HCT116 (cell line): ENCODE measurements at regions not wholly inside any gene's neighbourhood (a gene's known extent, or its start where the extent isn't known, plus 50 kb on each side); places are given as distances from the start of the nearest gene placed in this dataset.

Experiments used
- ATAC-seq: fragments of 200-7000 bp; cut with Tn5 transposase; 2 replicates; pipeline ENCODE4 v1.9.1; 2020; ENCODE audit warnings: mild to moderate bottlenecking, moderate library complexity
- BruUV-seq: library from RNA; stranded (reverse); fragments of 400-500 nt; replicated peaks from 2 replicates; lab custom pipeline; 2021; lab: Mats Ljungman, UMichigan
- CTCF ChIA-PET: fragments of 300-600 bp; sonication (Branson Sonifier 250); formaldehyde crosslinking; loops from one replicate; lab custom pipeline; 2021; ENCODE audit warnings: antibody characterized with exemption; lab: Charles Lee
- POLR2A ChIA-PET: fragments of 300-600, 350-600 bp; sonication (Branson Sonifier 250); formaldehyde crosslinking; loops from one replicate; lab custom pipeline; 2021; ENCODE audit warnings: antibody characterized with exemption; lab: Charles Lee
- RAD21 ChIA-PET, 2 experiments: fragments of 300-600 bp; sonication (Branson Sonifier 250); formaldehyde crosslinking; loops; one replicate each; lab custom pipeline; 2023; ENCODE audit warnings: low total read pairs in 2 of 2; ENCODE audit not compliant: uncharacterized antibody in 2 of 2, unreplicated experiment in 2 of 2, low non-redundant PET in 1 of 2; lab: Charles Lee
- DNase-seq: peaks from one replicate; pipeline ENCODE4 v3.0.0-alpha.2; 2010; ENCODE audit warnings: low read depth, low spot score
- H2AFZ ChIP-seq: fragments of 200-600 bp; shearing (Covaris generic), sonication (generic); 2 replicates; pipeline ENCODE4 v1.6.1; 2017; ENCODE audit warnings: low read depth, mixed run types, mixed read lengths, antibody characterized with exemption, low read length; ENCODE audit not compliant: poor library complexity, severe bottlenecking
- H3K27ac ChIP-seq: 2 replicates; pipeline ENCODE4 v1.5.1; 2012; ENCODE audit warnings: low read depth, low read length
- H3K27me3 ChIP-seq: fragments of 200-600 bp; sonication (generic); 2 replicates; pipeline ENCODE4 v1.6.1; 2016; ENCODE audit warnings: mixed run types, low read length, mixed read lengths; ENCODE audit not compliant: insufficient read depth
- H3K36me3 ChIP-seq, 2 experiments: fragments of 200-500 bp in 1 of 2; fragments of 200-600 bp in 1 of 2; sonication (Bioruptor generic) in 1 of 2; sonication (generic) in 1 of 2; 2 replicates each; pipeline versions ENCODE4 v1.5.1 to v1.6.1; 2014 to 2016; ENCODE audit warnings: low read length in 2 of 2, inconsistent platforms in 1 of 2, mixed read lengths in 1 of 2, mixed run types in 1 of 2; ENCODE audit not compliant: insufficient read depth in 2 of 2, control insufficient read depth in 1 of 2
- H3K4me1 ChIP-seq, 2 experiments: fragments of 200-600 bp in 1 of 2; sonication (generic) in 1 of 2; 2 replicates each; pipeline versions ENCODE4 v1.5.1 to v1.6.1; 2012 to 2017; ENCODE audit warnings: low read length in 2 of 2, inconsistent platforms in 1 of 2, mild to moderate bottlenecking in 1 of 2, mixed read lengths in 1 of 2, mixed run types in 1 of 2, moderate library complexity in 1 of 2; ENCODE audit not compliant: insufficient read depth in 2 of 2, control insufficient read depth in 1 of 2
- H3K4me2 ChIP-seq: fragments of 200-600 bp; sonication (generic); 2 replicates; pipeline ENCODE4 v1.6.1; 2017; ENCODE audit warnings: mixed run types, low read length, mixed read lengths
- H3K4me3 ChIP-seq, 2 experiments: fragments of 200-600 bp in 1 of 2; sonication (generic) in 1 of 2; replicated peaks in 1 of 2; 2 replicates each; pipeline ENCODE4 v1.5.1; 2011 to 2016; ENCODE audit warnings: low read length in 2 of 2, control low read depth in 1 of 2, low read depth in 1 of 2, mild to moderate bottlenecking in 1 of 2, mixed read lengths in 1 of 2, mixed run types in 1 of 2
- H3K79me2 ChIP-seq: fragments of 200-600 bp; sonication (generic); 2 replicates; pipeline ENCODE4 v1.6.1; 2017; ENCODE audit warnings: mild to moderate bottlenecking, mixed run types, low read length, moderate library complexity, mixed read lengths; ENCODE audit not compliant: insufficient read depth
- H3K9ac ChIP-seq: fragments of 200-600 bp; sonication (generic); 2 replicates; pipeline ENCODE4 v1.6.1; 2016; ENCODE audit warnings: low read length, mixed read lengths
- H3K9me2 ChIP-seq: fragments of 200-600 bp; sonication (generic), shearing (Covaris generic); 2 replicates; pipeline ENCODE4 v1.6.1; 2017; ENCODE audit warnings: mixed run types, mild to moderate bottlenecking, moderate library complexity; ENCODE audit not compliant: insufficient read depth
- H3K9me3 ChIP-seq, 2 experiments: fragments of 200-500 bp in 1 of 2; fragments of 200-600 bp in 1 of 2; sonication (Bioruptor generic) in 1 of 2; sonication (generic) in 1 of 2; 2 replicates each; pipeline ENCODE4 v1.6.1; 2014 to 2017; ENCODE audit warnings: low read length in 2 of 2, mixed read lengths in 2 of 2, inconsistent platforms in 1 of 2, low read depth in 1 of 2, mild to moderate bottlenecking in 1 of 2, mixed run types in 1 of 2, moderate library complexity in 1 of 2; ENCODE audit not compliant: control insufficient read depth in 1 of 2, insufficient read depth in 1 of 2
- H4K20me1 ChIP-seq: fragments of 200-600 bp; sonication (generic), shearing (Covaris generic); 2 replicates; pipeline ENCODE4 v1.6.1; 2017; ENCODE audit warnings: mixed run types, mild to moderate bottlenecking, moderate library complexity; ENCODE audit not compliant: insufficient read depth
- ATF3 ChIP-seq: IDR thresholded peaks from 2 replicates; pipeline ENCODE4 v1.6.1; 2012
- ELF1 ChIP-seq: IDR thresholded peaks from 2 replicates; pipeline ENCODE4 v1.6.1; 2012; ENCODE audit warnings: low read depth, borderline replicate concordance
- EZH2 ChIP-seq: fragments of 200-600 bp; sonication (generic); IDR thresholded peaks from 2 replicates; pipeline ENCODE4 v1.6.1; 2017; ENCODE audit warnings: antibody characterized with exemption, mixed run types
- EZH2phosphoT487 ChIP-seq: fragments of 200-600 bp; IDR thresholded peaks from 2 replicates; pipeline ENCODE4 v1.6.1; 2018; ENCODE audit warnings: antibody characterized with exemption, borderline replicate concordance
- FOSL1 ChIP-seq: IDR thresholded peaks from 2 replicates; pipeline ENCODE4 v1.6.1; 2012; ENCODE audit warnings: low read depth
- JUND ChIP-seq: IDR thresholded peaks from 2 replicates; pipeline ENCODE4 v1.6.1; 2012
- POLR2AphosphoS5 ChIP-seq: IDR thresholded peaks from 2 replicates; pipeline ENCODE4 v1.6.1; 2011; ENCODE audit warnings: mild to moderate bottlenecking, low read depth, low read length, moderate library complexity
- RAD21 ChIP-seq: IDR thresholded peaks from 2 replicates; pipeline ENCODE4 v1.6.1; 2012; ENCODE audit warnings: low read depth, mild to moderate bottlenecking
- REST ChIP-seq: IDR thresholded peaks from 2 replicates; pipeline ENCODE4 v1.6.1; 2012; ENCODE audit warnings: low read depth
- SIN3A ChIP-seq: IDR thresholded peaks from 2 replicates; pipeline ENCODE4 v1.6.1; 2012; ENCODE audit warnings: low read depth
- TCF7L2 ChIP-seq: IDR thresholded peaks from 2 replicates; pipeline ENCODE4 v1.7.0; 2011; ENCODE audit warnings: borderline replicate concordance, inconsistent platforms; ENCODE audit not compliant: insufficient read depth, insufficient read length; ENCODE audit errors: extremely low read depth
- YY1 ChIP-seq: IDR thresholded peaks from 2 replicates; pipeline ENCODE4 v1.6.1; 2011; ENCODE audit warnings: low read length, low read depth, moderate library complexity, mild to moderate bottlenecking; ENCODE audit not compliant: insufficient replicate concordance; ENCODE audit errors: extremely low read depth
- ZFX ChIP-seq: fragments of 450-650 bp; IDR thresholded peaks from 2 replicates; pipeline ENCODE4 v1.6.1; 2017
- ZNF274 ChIP-seq: fragments of 200-500 bp; sonication (Bioruptor generic); IDR thresholded peaks from 2 replicates; pipeline ENCODE4 v1.6.1; 2014; ENCODE audit warnings: mild to moderate bottlenecking, low read depth, low read length, inconsistent platforms
- intact Hi-C: fragments of 100-400 bp; cut with micrococcal nuclease; formaldehyde crosslinking; loops from 2 replicates; pipeline ENCODE4 v1.10.0; 2022

- Histone ChIP-seq H3K27me3 (no peaks in the 10 kb centered on the region), H3K4me1 (no peaks in the 10 kb centered on the region), H3K9ac (no peak overlapping the region), H3K9me3 (no peaks in the 10 kb centered on the region), H2AFZ (no peak overlapping the region), H4K20me1 (no peaks in the 10 kb centered on the region), H3K4me3 (no peak overlapping the region), H3K9me2 (no peaks in the 10 kb centered on the region), H3K79me2 (no peaks in the 10 kb centered on the region), H3K36me3 (no peaks in the 10 kb centered on the region), H3K4me2 (no peak overlapping the region), H3K27ac (no peak overlapping the region)
- DNase-seq (no peak), ATAC-seq (no peak)
- TF ChIP-seq REST (no peak), ATF3 (no peak), TCF7L2 (no peak), ZFX (no peak), ZNF274 (no peak), EZH2phosphoT487 (no peak)
- no TSS peak for BruUV-seq
- ChIA-PET CTCF (no interaction called here), POLR2A (no interaction called here), RAD21 (no interaction called here)
- intact Hi-C loops, result no loop called here
These were observed 525.2 kb downstream of the GLRX3 start for GRCh38 chr10:130661419-130661818.

- no peak for DNase-seq
- H3K4me2 ChIP-seq, result no peak overlapping the region
- no peaks in the 10 kb centered on the region for H3K36me3 ChIP-seq
- H3K4me1 ChIP-seq, result no peaks in the 10 kb centered on the region
- ChIA-PET RAD21 (no interaction called here), CTCF (no interaction called here), POLR2A (no interaction called here)
- H3K9me3 ChIP-seq, result no peaks in the 10 kb centered on the region
- no peak for ATAC-seq
- no peaks in the 10 kb centered on the region for H3K9me2 ChIP-seq
- no peaks in the 10 kb centered on the region for H3K79me2 ChIP-seq
- H3K9ac ChIP-seq, result no peak overlapping the region
- H4K20me1 ChIP-seq, result no peaks in the 10 kb centered on the region
- intact Hi-C loops, result no loop called here
- no peak overlapping the region for H3K27ac ChIP-seq
- no peak overlapping the region for H3K4me3 ChIP-seq
- no peak overlapping the region for H2AFZ ChIP-seq
- no peaks in the 10 kb centered on the region for H3K27me3 ChIP-seq
- BruUV-seq, result no TSS peak
- TF ChIP-seq ATF3, result no peak
- no peak for TF ChIP-seq RAD21
- no peak for TF ChIP-seq REST
- no peak for TF ChIP-seq ELF1
- no peak for TF ChIP-seq ZNF274
- TF ChIP-seq EZH2, result no peak
- no peak for TF ChIP-seq POLR2AphosphoS5
- no peak for TF ChIP-seq JUND
- no peak for TF ChIP-seq YY1
- TF ChIP-seq SIN3A, result no peak
- TF ChIP-seq FOSL1, result no peak
These were observed 526.6 kb downstream of the GLRX3 start for GRCh38 chr10:130662775-130663174.
